ENCODE measurements at regions not wholly inside any gene's neighbourhood (a gene's known extent, or its start where the extent isn't known, plus 50 kb on each side); places are given as distances from the start of the nearest gene placed in this dataset.

GRCh38 chr4:129498626-129499025, 402.7 kb downstream of the C4orf33 start:
- H3K79me2 ChIP-seq (replicated peaks; ENCODE audit: insufficient read depth, low read length) = no peaks in the 10 kb centered on the region
- H3K9me2 ChIP-seq (ENCODE audit: insufficient read depth, low read length) = no peaks in the 10 kb centered on the region
- H3K4me2 ChIP-seq (ENCODE audit: low read length) = no peak overlapping the region
- TF ChIP-seq POLR2AphosphoS5 (IDR thresholded peaks at IDR 0.05) (no peak), REST (IDR thresholded peaks at IDR 0.05; ENCODE audit: borderline replicate concordance) (no peak), SMC3 (conservative IDR thresholded peaks at IDR 0.05; ENCODE audit: poor library complexity) (no peak), EZH2 (IDR thresholded peaks at IDR 0.05; ENCODE audit: borderline replicate concordance, insufficient read depth, low read length, poor library complexity, severe bottlenecking) (no peak), RAD21 (conservative IDR thresholded peaks at IDR 0.05) (no peak), MXI1 (conservative IDR thresholded peaks at IDR 0.05; ENCODE audit: poor library complexity, severe bottlenecking) (no peak), CTCF (IDR thresholded peaks at IDR 0.05; ENCODE audit: poor library complexity, severe bottlenecking) (no peak), TAF1 (IDR thresholded peaks at IDR 0.05; ENCODE audit: low read depth) (no peak), EP300 (conservative IDR thresholded peaks at IDR 0.05; ENCODE audit: poor library complexity, severe bottlenecking) (no peak)
- H3K4me3 ChIP-seq (ENCODE audit: low read length) = no peak overlapping the region
- H3K36me3 ChIP-seq (ENCODE audit: insufficient read depth, low read length) = no peaks in the 10 kb centered on the region
- H3F3A ChIP-seq (ENCODE audit: insufficient read depth, low read length, poor library complexity, severe bottlenecking) = no peaks in the 10 kb centered on the region
- no peaks in the 10 kb centered on the region for H3K9me3 ChIP-seq (ENCODE audit: low read length)
- no peaks in the 10 kb centered on the region for H4K20me1 ChIP-seq (ENCODE audit: insufficient read depth)
- H3K27me3 ChIP-seq (ENCODE audit: insufficient read depth, low read depth, low read length) = no peaks in the 10 kb centered on the region
- H3K9ac ChIP-seq (ENCODE audit: low read length) = no peak overlapping the region
- no peak overlapping the region for H2AFZ ChIP-seq (ENCODE audit: low read depth, low read length)
- no peak overlapping the region for H3K27ac ChIP-seq (ENCODE audit: low read length)

GRCh38 chr4:129514852-129515251, 418.9 kb downstream of the C4orf33 start:
- no peak overlapping the region for H3K27ac ChIP-seq (ENCODE audit: low read length)
- no peaks in the 10 kb centered on the region for H3K79me2 ChIP-seq (replicated peaks; ENCODE audit: insufficient read depth, low read length)
- H3K27me3 ChIP-seq (ENCODE audit: insufficient read depth, low read depth, low read length) = no peaks in the 10 kb centered on the region
- no peaks in the 10 kb centered on the region for H3K9me3 ChIP-seq (ENCODE audit: low read length)
- no peak overlapping the region for H3K4me2 ChIP-seq (ENCODE audit: low read length)
- no peaks in the 10 kb centered on the region for H3F3A ChIP-seq (ENCODE audit: insufficient read depth, low read length, poor library complexity, severe bottlenecking)
- H3K9me2 ChIP-seq (ENCODE audit: insufficient read depth, low read length) = no peaks in the 10 kb centered on the region
- no peaks in the 10 kb centered on the region for H3K36me3 ChIP-seq (ENCODE audit: insufficient read depth, low read length)
- TF ChIP-seq POLR2AphosphoS5 (IDR thresholded peaks at IDR 0.05) = no peak
- TF ChIP-seq EP300 (conservative IDR thresholded peaks at IDR 0.05; ENCODE audit: poor library complexity, severe bottlenecking) = no peak
- no peak for TF ChIP-seq EZH2 (IDR thresholded peaks at IDR 0.05; ENCODE audit: borderline replicate concordance, insufficient read depth, low read length, poor library complexity, severe bottlenecking)
- no peak for TF ChIP-seq MXI1 (conservative IDR thresholded peaks at IDR 0.05; ENCODE audit: poor library complexity, severe bottlenecking)
- TF ChIP-seq REST (IDR thresholded peaks at IDR 0.05; ENCODE audit: borderline replicate concordance) = no peak
- no peak for TF ChIP-seq RAD21 (conservative IDR thresholded peaks at IDR 0.05)
- H4K20me1 ChIP-seq (ENCODE audit: insufficient read depth) = no peaks in the 10 kb centered on the region
- no peak overlapping the region for H2AFZ ChIP-seq (ENCODE audit: low read depth, low read length)
- H3K4me3 ChIP-seq (ENCODE audit: low read length) = no peak overlapping the region
- H3K9ac ChIP-seq (ENCODE audit: low read length) = no peak overlapping the region

Data from neural cell (in vitro differentiated cells).